ENCODE measurements at regions not wholly inside any gene's neighbourhood (a gene's known extent, or its start where the extent isn't known, plus 50 kb on each side); places are given as distances from the start of the nearest gene placed in this dataset.

- TF ChIP-seq EZH2 (IDR thresholded peaks at IDR 0.05; ENCODE audit: borderline replicate concordance, insufficient read depth, low read length, poor library complexity, severe bottlenecking) (no peak), CTCF (IDR thresholded peaks at IDR 0.05; ENCODE audit: poor library complexity, severe bottlenecking) (no peak), RAD21 (conservative IDR thresholded peaks at IDR 0.05) (no peak), SMC3 (conservative IDR thresholded peaks at IDR 0.05; ENCODE audit: poor library complexity) (no peak)
Measured at GRCh38 chr11:128042290-128042751, 545.0 kb downstream of the ETS1 start.
